GM12865 (cell line): ENCODE measurements at regions not wholly inside any gene's neighbourhood (a gene's known extent, or its start where the extent isn't known, plus 50 kb on each side); places are given as distances from the start of the nearest gene placed in this dataset.
A peak's percentile ranks its signal among the peaks of the same experiment; 100 is the strongest.

Experiments
- DNase-seq: peaks from one replicate; pipeline ENCODE4 v3.0.0; 2010; ENCODE audit warnings: low read depth
- H3K4me3 ChIP-seq: 2 replicates; pipeline ENCODE4 v1.5.1; 2011; ENCODE audit warnings: mild to moderate bottlenecking, low read depth, low read length, control low read depth
- TF ChIP-seq, protein P1 (sequence below): IDR thresholded peaks from 2 replicates; pipeline ENCODE4 v1.5.1; 2011; ENCODE audit warnings: low read length, control low read depth, low read depth, inconsistent platforms; ENCODE audit not compliant: insufficient read depth; ENCODE audit errors: missing control alignments

DNA sequence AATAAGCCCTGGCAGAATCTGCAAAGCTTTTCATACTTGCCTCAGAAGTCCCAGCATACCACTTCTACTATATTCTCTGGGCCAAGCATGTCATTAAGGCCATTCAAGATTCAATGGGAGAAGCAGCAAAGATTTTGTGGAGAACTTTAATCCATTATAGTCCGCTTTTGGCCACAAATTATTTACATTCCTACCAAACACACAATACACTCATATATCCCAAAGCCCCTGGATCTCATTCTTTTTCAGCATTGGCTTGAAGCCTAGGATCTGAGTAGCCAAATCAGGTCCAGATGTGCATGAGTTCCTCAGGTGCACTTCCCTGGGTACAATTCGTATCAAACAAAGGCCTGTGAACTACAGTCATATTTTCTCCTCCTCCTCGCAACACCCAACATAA, 203.4 kb downstream of the NDFIP2 start:
- H3K4me3 ChIP-seq: no peak overlapping the region
- no peak for DNase-seq
- TF ChIP-seq, protein P1, sequence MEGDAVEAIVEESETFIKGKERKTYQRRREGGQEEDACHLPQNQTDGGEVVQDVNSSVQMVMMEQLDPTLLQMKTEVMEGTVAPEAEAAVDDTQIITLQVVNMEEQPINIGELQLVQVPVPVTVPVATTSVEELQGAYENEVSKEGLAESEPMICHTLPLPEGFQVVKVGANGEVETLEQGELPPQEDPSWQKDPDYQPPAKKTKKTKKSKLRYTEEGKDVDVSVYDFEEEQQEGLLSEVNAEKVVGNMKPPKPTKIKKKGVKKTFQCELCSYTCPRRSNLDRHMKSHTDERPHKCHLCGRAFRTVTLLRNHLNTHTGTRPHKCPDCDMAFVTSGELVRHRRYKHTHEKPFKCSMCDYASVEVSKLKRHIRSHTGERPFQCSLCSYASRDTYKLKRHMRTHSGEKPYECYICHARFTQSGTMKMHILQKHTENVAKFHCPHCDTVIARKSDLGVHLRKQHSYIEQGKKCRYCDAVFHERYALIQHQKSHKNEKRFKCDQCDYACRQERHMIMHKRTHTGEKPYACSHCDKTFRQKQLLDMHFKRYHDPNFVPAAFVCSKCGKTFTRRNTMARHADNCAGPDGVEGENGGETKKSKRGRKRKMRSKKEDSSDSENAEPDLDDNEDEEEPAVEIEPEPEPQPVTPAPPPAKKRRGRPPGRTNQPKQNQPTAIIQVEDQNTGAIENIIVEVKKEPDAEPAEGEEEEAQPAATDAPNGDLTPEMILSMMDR: no peak

DNA sequence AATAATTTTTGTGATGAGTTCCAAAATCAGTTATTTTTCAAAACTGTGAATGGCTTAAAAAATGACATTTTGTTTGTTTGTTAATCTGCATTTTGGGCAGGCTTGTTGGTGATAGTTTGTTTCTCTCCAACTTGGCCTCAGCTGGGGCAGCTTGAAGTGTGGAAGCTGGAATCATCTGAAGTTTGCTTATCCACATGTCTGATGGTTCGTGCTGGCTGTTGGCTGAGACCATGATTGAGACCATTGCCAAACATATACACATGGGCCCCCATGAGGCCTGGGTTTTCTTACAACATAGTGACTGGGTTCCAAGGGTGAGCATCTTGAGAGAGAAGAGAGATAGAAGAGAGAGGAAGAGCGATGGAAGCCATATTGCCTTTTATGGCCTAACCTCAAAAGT, 201.2 kb downstream of the NDFIP2 start:
- no peak overlapping the region for H3K4me3 ChIP-seq
- TF ChIP-seq, protein P1: no peak
- DNase-seq: no peak

DNA sequence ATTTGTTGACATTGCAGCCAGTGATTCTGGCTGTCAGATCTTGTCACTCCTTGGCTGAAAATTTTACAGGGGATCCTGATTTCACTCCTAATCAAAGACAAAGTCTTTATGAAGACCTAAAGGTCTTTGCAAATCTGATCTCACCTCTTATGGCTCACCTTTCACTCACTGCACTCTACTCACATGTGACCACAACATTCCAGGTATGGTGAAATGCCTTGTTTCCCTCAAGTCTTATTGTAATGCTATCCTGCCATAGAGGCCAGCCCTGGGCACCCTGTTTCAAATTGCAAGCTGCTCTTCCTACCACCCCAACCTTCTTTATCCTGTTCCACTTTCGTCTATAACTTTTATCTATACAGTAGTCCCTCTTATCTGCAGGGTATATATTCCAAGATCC, 200.1 kb downstream of the NDFIP2 start:
- H3K4me3 ChIP-seq: no peak overlapping the region
- TF ChIP-seq, protein P1: no peak
- DNase-seq: no peak

DNA sequence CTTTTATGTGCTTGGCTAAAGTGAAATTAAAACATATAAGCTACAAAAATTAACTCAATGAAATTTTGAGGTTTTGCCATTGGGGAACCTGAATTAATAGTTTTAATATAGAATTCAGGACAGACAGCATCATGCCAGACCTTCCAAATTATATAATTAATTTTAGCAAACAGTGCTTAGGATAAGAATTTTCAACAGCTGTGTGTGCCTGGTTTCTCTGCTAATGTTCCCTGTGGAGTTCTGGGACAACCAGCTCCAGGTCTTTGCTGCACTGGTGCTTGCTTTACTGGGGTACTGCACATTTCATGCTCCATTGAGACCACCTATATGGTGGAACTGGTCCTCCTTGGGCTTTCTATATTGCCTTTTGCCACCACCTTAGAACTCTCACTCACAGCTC, 199.5 kb downstream of the NDFIP2 start:
- TF ChIP-seq, protein P1: no peak
- no peak for DNase-seq
- no peak overlapping the region for H3K4me3 ChIP-seq

DNA sequence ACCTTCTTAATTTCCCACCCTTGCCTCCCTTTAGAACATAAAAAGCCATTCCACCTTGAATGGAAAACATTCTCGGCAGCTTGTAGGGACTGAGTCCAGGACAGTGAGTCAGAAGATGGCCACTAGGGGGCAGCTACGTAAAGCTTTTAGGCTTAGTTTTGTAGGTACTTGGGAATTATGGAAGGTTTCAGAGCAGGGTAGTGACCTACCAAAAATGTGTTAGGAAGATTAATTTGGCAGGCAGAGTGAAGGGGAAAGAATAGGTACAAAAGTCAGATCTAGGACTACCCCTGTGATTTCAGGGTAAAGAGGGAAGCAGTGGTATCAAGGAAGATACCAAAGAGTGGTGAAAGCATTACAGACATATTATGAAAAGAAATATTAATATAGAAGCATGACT, 198.4 kb downstream of the NDFIP2 start:
- no peak overlapping the region for H3K4me3 ChIP-seq
- TF ChIP-seq, protein P1: peak; percentile 77
- DNase-seq: peak; percentile 64

DNA sequence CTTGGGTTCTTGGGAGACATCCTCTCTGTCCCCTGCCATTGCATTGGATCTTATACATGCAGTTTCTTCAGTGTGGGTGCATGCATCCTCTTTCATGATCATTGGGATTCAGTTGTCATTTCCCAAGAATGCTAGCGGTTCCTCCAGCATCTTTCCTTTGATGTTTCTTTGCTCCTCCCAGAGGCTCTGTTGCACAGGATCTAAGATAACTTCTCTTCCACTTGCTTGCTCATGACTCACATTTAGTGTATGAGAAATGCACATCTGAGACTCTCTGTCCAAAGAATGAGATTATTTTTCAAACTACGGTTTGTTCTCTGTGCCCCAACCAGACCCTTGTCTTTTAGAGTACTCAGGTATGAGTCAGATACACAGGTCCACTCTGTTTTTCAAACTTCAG, 197.1 kb downstream of the NDFIP2 start:
- TF ChIP-seq, protein P1: no peak

DNA sequence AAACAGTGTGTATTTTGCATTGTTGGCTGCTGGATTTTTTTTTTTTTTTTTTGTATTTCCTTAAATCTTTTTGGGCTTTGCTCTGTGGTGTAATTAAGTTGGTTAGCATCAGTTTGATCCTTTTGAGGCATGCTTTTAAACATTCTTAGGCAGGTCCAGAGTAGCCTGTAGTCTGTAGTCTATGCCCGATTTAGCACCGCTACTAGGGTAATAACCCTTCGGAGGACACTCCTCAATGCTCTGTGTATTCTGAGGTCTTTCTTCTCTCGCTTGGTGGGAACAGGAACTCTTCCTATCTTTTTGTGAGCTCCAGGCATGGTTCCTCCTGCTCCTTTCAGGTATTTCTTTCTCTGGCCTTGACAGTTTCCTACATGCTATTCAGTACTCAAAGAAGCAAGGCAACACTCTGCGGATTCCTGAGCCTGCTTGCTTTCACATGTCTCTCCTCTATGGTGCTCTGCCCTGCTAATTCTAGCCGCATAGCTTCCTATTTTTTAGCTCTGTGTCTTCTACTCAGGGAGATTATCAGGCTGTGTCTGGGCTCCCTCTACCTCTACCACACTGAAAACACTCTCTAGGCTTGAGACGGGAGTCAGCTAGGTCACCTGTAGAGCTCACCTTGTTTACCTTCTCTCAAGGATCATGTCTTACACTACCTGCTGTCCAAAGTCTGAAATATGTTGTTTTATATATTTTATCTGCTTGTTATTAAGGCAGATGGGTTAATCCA, 195.1 kb downstream of the NDFIP2 start:
- TF ChIP-seq, protein P1: no peak
- no peak overlapping the region for H3K4me3 ChIP-seq
- DNase-seq: no peak

More for the DNA sequence above, 197.1 kb downstream of the NDFIP2 start:
- no peak overlapping the region for H3K4me3 ChIP-seq
- DNase-seq: no peak
